ENCODE measurements at regions not wholly inside any gene's neighbourhood (a gene's known extent, or its start where the extent isn't known, plus 50 kb on each side); places are given as distances from the start of the nearest gene placed in this dataset.

DNA sequence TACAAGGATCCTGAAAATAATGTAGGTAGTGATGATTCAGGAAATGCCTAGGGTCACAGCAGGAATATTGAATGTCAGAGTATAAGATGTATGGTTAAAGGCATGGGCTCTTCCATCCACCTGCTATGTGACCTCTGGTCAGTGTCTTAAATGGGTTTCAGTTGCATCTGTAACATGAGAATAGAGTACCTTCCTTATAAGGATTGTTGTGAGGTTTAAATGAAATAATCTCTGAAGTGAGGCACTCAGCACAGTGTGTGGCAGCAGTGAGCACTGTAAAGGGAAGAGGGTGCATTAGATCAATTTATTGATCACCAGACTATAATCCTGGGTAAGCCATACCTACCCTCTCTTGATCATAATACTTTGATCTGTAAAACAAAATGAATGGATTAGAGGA lies 319.1 kb downstream of the SLC4A3 start:
- intact Hi-C loops (cut with micrococcal nuclease): no loop called here
- ATAC-seq (ENCODE audit: low read depth) (no peak), DNase-seq (no peak)
- Mint-ChIP-seq H3K27me3 (peaks cover 6% of the 10 kb centered on the region), H3K36me3 (ENCODE audit: low read depth) (no peaks in the 10 kb centered on the region), H3K9me3 (no peaks in the 10 kb centered on the region), H3K4me3 (no peak overlapping the region), H3K27ac (no peak overlapping the region), H3K4me1 (no peaks in the 10 kb centered on the region)
- CTCF ChIA-PET: no interaction called here
- TF ChIP-seq, protein P1, sequence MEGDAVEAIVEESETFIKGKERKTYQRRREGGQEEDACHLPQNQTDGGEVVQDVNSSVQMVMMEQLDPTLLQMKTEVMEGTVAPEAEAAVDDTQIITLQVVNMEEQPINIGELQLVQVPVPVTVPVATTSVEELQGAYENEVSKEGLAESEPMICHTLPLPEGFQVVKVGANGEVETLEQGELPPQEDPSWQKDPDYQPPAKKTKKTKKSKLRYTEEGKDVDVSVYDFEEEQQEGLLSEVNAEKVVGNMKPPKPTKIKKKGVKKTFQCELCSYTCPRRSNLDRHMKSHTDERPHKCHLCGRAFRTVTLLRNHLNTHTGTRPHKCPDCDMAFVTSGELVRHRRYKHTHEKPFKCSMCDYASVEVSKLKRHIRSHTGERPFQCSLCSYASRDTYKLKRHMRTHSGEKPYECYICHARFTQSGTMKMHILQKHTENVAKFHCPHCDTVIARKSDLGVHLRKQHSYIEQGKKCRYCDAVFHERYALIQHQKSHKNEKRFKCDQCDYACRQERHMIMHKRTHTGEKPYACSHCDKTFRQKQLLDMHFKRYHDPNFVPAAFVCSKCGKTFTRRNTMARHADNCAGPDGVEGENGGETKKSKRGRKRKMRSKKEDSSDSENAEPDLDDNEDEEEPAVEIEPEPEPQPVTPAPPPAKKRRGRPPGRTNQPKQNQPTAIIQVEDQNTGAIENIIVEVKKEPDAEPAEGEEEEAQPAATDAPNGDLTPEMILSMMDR (IDR thresholded peaks at IDR 0.05): no peak
- POLR2A ChIA-PET: no interaction called here

DNA sequence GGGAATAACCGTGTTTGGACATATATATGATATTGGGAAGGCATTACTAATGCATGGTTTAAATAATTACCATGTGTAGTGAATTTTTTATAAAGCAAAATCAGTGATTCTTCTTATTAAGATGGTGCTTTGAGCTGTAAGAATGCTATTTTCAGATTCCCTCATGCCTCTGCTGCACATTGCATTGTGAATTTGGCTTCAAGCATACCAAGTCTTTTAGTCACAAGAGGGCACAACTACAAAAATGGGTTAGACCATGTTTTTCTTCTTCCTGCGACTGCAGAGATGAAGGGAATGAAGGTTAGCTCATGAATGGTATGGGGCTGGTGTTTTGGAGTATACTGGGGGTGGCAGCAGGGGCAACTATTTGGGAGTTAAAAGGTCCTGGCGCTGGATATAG lies 320.1 kb downstream of the SLC4A3 start:
- Mint-ChIP-seq H3K9me3 (no peaks in the 10 kb centered on the region), H3K4me1 (no peaks in the 10 kb centered on the region), H3K4me3 (no peak overlapping the region), H3K36me3 (ENCODE audit: low read depth) (no peaks in the 10 kb centered on the region), H3K27ac (no peak overlapping the region), H3K27me3 (peaks cover 6% of the 10 kb centered on the region)
- CTCF ChIA-PET: no interaction called here
- no peak for ATAC-seq (ENCODE audit: low read depth)
- no peak for DNase-seq
- intact Hi-C loops (cut with micrococcal nuclease): no loop called here
- TF ChIP-seq, protein P1 (IDR thresholded peaks at IDR 0.05): no peak
- POLR2A ChIA-PET: no interaction called here

GRCh38 chr2:219949053-219949452 lies 321.6 kb downstream of the SLC4A3 start:
- POLR2A ChIA-PET: no interaction called here
- H3K9me3 Mint-ChIP-seq: no peaks in the 10 kb centered on the region

GRCh38 chr2:219951099-219951498 lies 323.7 kb downstream of the SLC4A3 start:
- Mint-ChIP-seq H3K36me3 (ENCODE audit: low read depth) (no peaks in the 10 kb centered on the region), H3K27me3 (no peaks in the 10 kb centered on the region), H3K4me3 (no peak overlapping the region), H3K27ac (no peak overlapping the region), H3K4me1 (no peaks in the 10 kb centered on the region), H3K9me3 (no peaks in the 10 kb centered on the region)
- ATAC-seq (ENCODE audit: low read depth): no peak
- DNase-seq: no peak
- ChIA-PET CTCF (no interaction called here), POLR2A (no interaction called here)
- TF ChIP-seq, protein P1 (IDR thresholded peaks at IDR 0.05): no peak
- intact Hi-C loops (cut with micrococcal nuclease): no loop called here

More at GRCh38 chr2:219949053-219949452, 321.6 kb downstream of the SLC4A3 start:
- Mint-ChIP-seq H3K4me1 (no peaks in the 10 kb centered on the region), H3K4me3 (no peak overlapping the region), H3K27ac (no peak overlapping the region), H3K36me3 (ENCODE audit: low read depth) (no peaks in the 10 kb centered on the region), H3K27me3 (peaks cover 6% of the 10 kb centered on the region)
- intact Hi-C loops (cut with micrococcal nuclease): no loop called here
- TF ChIP-seq, protein P1 (IDR thresholded peaks at IDR 0.05): no peak
- CTCF ChIA-PET: no interaction called here
- DNase-seq (no peak), ATAC-seq (ENCODE audit: low read depth) (no peak)

DNA sequence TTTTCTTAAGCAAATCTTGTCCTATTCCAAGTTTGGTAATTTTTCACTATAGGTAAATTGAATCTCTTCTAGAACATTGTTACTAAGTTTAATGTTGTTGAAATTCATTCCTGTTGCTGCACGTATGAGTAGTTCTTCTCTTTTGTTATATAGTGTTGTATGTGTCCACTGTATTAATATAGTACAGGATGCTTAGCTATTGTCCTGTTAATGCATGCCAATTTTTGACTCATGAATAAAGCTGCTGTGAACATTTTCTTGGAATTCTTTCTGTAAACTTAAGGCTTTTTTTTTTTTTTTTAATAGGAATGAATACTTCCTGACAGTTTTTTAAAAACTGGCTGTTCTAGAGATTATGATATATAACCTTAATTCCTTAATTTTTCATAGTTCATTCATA lies 326.9 kb downstream of the SLC4A3 start:
- H3K36me3 Mint-ChIP-seq (ENCODE audit: low read depth): no peaks in the 10 kb centered on the region
- intact Hi-C loops (cut with micrococcal nuclease): no loop called here
- no peak overlapping the region for H3K27ac Mint-ChIP-seq
- DNase-seq: no peak
- no peak for ATAC-seq (ENCODE audit: low read depth)
- H3K4me3 Mint-ChIP-seq: no peak overlapping the region
- H3K4me1 Mint-ChIP-seq: no peaks in the 10 kb centered on the region
- TF ChIP-seq, protein P1 (IDR thresholded peaks at IDR 0.05): no peak
- ChIA-PET POLR2A (no interaction called here), CTCF (no interaction called here)
- peaks cover 3% of the 10 kb centered on the region for H3K9me3 Mint-ChIP-seq
- H3K27me3 Mint-ChIP-seq: no peaks in the 10 kb centered on the region
